ENCODE measurements at regions not wholly inside any gene's neighbourhood (a gene's known extent, or its start where the extent isn't known, plus 50 kb on each side); places are given as distances from the start of the nearest gene placed in this dataset.

GRCh38 chr2:62287899-62288880, 92.3 kb downstream of the B3GNT2 start:
- Histone ChIP-seq H3F3A (ENCODE audit: insufficient read depth, low read depth) (peaks cover 32% of the 10 kb centered on the region), H3K4me2 (peak overlapping the region; percentile 20), H3K27me3 (ENCODE audit: insufficient read depth, low read depth) (no peaks in the 10 kb centered on the region), H3K4me1 (replicated peaks; ENCODE audit: insufficient read depth) (peaks cover 44% of the 10 kb centered on the region), H3K79me2 (ENCODE audit: low read depth) (0 out of 2 replicates have a peak, but pooled peaks cover 4% of the 10 kb centered on the region), H3K9me3 (ENCODE audit: insufficient read depth, low read depth) (peaks cover 24% of the 10 kb centered on the region; the same call in 1 of the 2 replicates), H3K27ac (peak overlapping the region; percentile 58), H3K36me3 (ENCODE audit: low read depth) (no peaks in the 10 kb centered on the region), H3K9me2 (ENCODE audit: insufficient read depth) (no peaks in the 10 kb centered on the region), H3K4me3 (no peak overlapping the region), H2AFZ (no peak overlapping the region), H4K20me1 (ENCODE audit: insufficient read depth) (no peaks in the 10 kb centered on the region)
- no TSS peak for BruUV-seq (replicated peaks)
- DNase-seq, result peak; percentile 79 to 93
- CTCF ChIA-PET, result no interaction called here
- TF ChIP-seq CTCF (conservative IDR thresholded peaks at IDR 0.05) (no peak), EZH2 (IDR thresholded peaks at IDR 0.05; ENCODE audit: low read depth) (no peak)
- POLR2A ChIA-PET (ENCODE audit: unreplicated experiment), result interaction anchor here (0.5 kb wide), 1 partner anchor 1223 kb away, joined by 8 read pairs; no protein-coding TSS in a partner anchor
- intact Hi-C loops (cut with micrococcal nuclease; ENCODE audit: unreplicated experiment), result loop anchor here (2.0 kb wide), 1 partner anchor 91 kb away; the partner anchor contains the start of gene B3GNT2

DNA sequence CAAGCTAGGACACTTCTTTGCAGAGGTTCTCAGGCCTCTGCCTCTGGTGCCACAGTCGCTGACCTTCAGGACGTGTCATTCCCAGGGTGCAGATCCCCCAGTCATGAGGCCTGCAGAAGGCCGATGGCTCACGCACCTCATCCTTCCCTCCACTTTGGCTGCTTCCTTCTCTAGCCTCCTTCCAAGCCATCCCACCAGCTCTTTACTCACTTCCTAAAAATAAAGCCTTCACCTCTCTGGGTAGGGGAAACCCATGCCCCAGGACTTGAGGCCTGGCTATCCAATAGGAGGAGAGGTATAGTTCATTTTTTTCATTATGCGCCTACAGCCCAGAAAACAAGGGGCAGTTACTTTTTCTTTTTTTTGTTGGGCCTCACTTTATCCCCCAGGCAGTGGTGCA, 91.4 kb downstream of the B3GNT2 start:
- H2AFZ ChIP-seq, result no peak overlapping the region
- no peak for TF ChIP-seq EZH2 (IDR thresholded peaks at IDR 0.05; ENCODE audit: low read depth)
- TF ChIP-seq CTCF (conservative IDR thresholded peaks at IDR 0.05), result no peak
- no peaks in the 10 kb centered on the region for H4K20me1 ChIP-seq (ENCODE audit: insufficient read depth)
- H3K9me2 ChIP-seq (ENCODE audit: insufficient read depth), result no peaks in the 10 kb centered on the region
- POLR2A ChIA-PET (ENCODE audit: unreplicated experiment), result interaction anchor here (0.5 kb wide), 1 partner anchor 1222 kb away, joined by 8 read pairs; no protein-coding TSS in a partner anchor
- H3K36me3 ChIP-seq (ENCODE audit: low read depth), result no peaks in the 10 kb centered on the region
- H3K4me1 ChIP-seq (replicated peaks; ENCODE audit: insufficient read depth), result peaks cover 35% of the 10 kb centered on the region
- H3K27ac ChIP-seq, result no peak overlapping the region
- no peak overlapping the region for H3K4me3 ChIP-seq
- BruUV-seq (replicated peaks), result no TSS peak
- H3F3A ChIP-seq (ENCODE audit: insufficient read depth, low read depth), result peaks cover 23% of the 10 kb centered on the region
- peaks cover 24% of the 10 kb centered on the region; the same call in 1 of the 2 replicates for H3K9me3 ChIP-seq (ENCODE audit: insufficient read depth, low read depth)
- intact Hi-C loops (cut with micrococcal nuclease; ENCODE audit: unreplicated experiment), result no loop called here
- H3K79me2 ChIP-seq (ENCODE audit: low read depth), result no peaks in the 10 kb centered on the region
- CTCF ChIA-PET, result interaction anchor here (0.7 kb wide), 1 partner anchor 294 kb away, joined by 3 read pairs; no protein-coding TSS in a partner anchor
- H3K4me2 ChIP-seq, result no peak overlapping the region
- no peak for DNase-seq
- H3K27me3 ChIP-seq (ENCODE audit: insufficient read depth, low read depth), result no peaks in the 10 kb centered on the region

GRCh38 chr2:62286089-62286785, 90.3 kb downstream of the B3GNT2 start:
- Histone ChIP-seq H3K36me3 (ENCODE audit: low read depth) (no peaks in the 10 kb centered on the region), H3K9me3 (ENCODE audit: insufficient read depth, low read depth) (peaks cover 24% of the 10 kb centered on the region; the same call in 1 of the 2 replicates), H4K20me1 (ENCODE audit: insufficient read depth) (no peaks in the 10 kb centered on the region), H3F3A (ENCODE audit: insufficient read depth, low read depth) (peaks cover 13% of the 10 kb centered on the region), H3K27me3 (ENCODE audit: insufficient read depth, low read depth) (no peaks in the 10 kb centered on the region), H3K4me1 (replicated peaks; ENCODE audit: insufficient read depth) (peaks cover 25% of the 10 kb centered on the region), H3K79me2 (ENCODE audit: low read depth) (no peaks in the 10 kb centered on the region), H3K4me3 (no peak overlapping the region), H3K9me2 (ENCODE audit: insufficient read depth) (no peaks in the 10 kb centered on the region), H2AFZ (no peak overlapping the region), H3K4me2 (no peak overlapping the region), H3K27ac (no peak overlapping the region)
- intact Hi-C loops (cut with micrococcal nuclease; ENCODE audit: unreplicated experiment), result no loop called here
- BruUV-seq (replicated peaks), result no TSS peak
- POLR2A ChIA-PET (ENCODE audit: unreplicated experiment), result no interaction called here
- DNase-seq, result no peak
- TF ChIP-seq CTCF (conservative IDR thresholded peaks at IDR 0.05) (no peak), EZH2 (IDR thresholded peaks at IDR 0.05; ENCODE audit: low read depth) (no peak)
- CTCF ChIA-PET, result no interaction called here

All from PC-9 (cell line).